ENCODE measurements at regions not wholly inside any gene's neighbourhood (a gene's known extent, or its start where the extent isn't known, plus 50 kb on each side); places are given as distances from the start of the nearest gene placed in this dataset.

- H4K20me1 ChIP-seq (ENCODE audit: control insufficient read depth, insufficient read depth, insufficient read length): no peaks in the 10 kb centered on the region
- H3K4ac ChIP-seq (ENCODE audit: low read depth, low read length): no peak overlapping the region
- H2BK120ac ChIP-seq (ENCODE audit: low read depth, low read length, poor library complexity, severe bottlenecking): no peak overlapping the region
- Mint-ChIP-seq H3K9me3 (no peaks in the 10 kb centered on the region), H3K4me1 (no peaks in the 10 kb centered on the region), H3K36me3 (ENCODE audit: insufficient read depth in 1 of 3, low read depth in 3 of 3) (no peaks in the 10 kb centered on the region), H3K4me3 (no peak overlapping the region), H3K27ac (no peak overlapping the region), H3K27me3 (ENCODE audit: low read depth) (no peaks in the 10 kb centered on the region)
- no peak overlapping the region for H3K27ac ChIP-seq (ENCODE audit: insufficient read length, low read depth, low read length)
- H2BK5ac ChIP-seq (ENCODE audit: insufficient read length, low read length): no peak overlapping the region
- no peaks in the 10 kb centered on the region for H3K23me2 ChIP-seq (ENCODE audit: insufficient read length, low read depth, low read length, poor library complexity, severe bottlenecking)
- H2AFZ ChIP-seq (ENCODE audit: low read length): no peak overlapping the region
- H4K91ac ChIP-seq (ENCODE audit: insufficient read length, low read depth, low read length): no peak overlapping the region
- no peak overlapping the region for H3K23ac ChIP-seq (ENCODE audit: insufficient read length, low read depth, low read length)
- no CpG with 5 or more reads among the region's 5 CpGs for WGBS (ENCODE audit: extremely low coverage, insufficient read length, low lambda C conversion rate)
- H3K4me1 ChIP-seq (ENCODE audit: insufficient read depth, low read length): no peaks in the 10 kb centered on the region
- no peak overlapping the region for H3K14ac ChIP-seq (ENCODE audit: insufficient read depth, low read length)
- TF ChIP-seq CTCF (conservative IDR thresholded peaks at IDR 0.05): no peak
- no peak overlapping the region for H4K8ac ChIP-seq (replicated peaks; ENCODE audit: insufficient read length, low read depth, low read length)
- H2BK20ac ChIP-seq (ENCODE audit: low read depth, low read length, poor library complexity, severe bottlenecking): no peak overlapping the region
- no peak overlapping the region for H3K4me2 ChIP-seq (ENCODE audit: insufficient read depth, insufficient read length, low read length)
- H3K79me1 ChIP-seq (ENCODE audit: insufficient read depth, low read depth, low read length, poor library complexity, severe bottlenecking): no peaks in the 10 kb centered on the region
- H4K5ac ChIP-seq (ENCODE audit: insufficient read length, low read depth, low read length): no peak overlapping the region
- H2BK15ac ChIP-seq (ENCODE audit: low read depth, low read length): no peak overlapping the region
- H2BK12ac ChIP-seq (ENCODE audit: insufficient read length, low read depth, low read length): no peak overlapping the region
- no peak overlapping the region for H3K18ac ChIP-seq (ENCODE audit: insufficient read length, low read depth, low read length)
- no peaks in the 10 kb centered on the region for H3K27me3 ChIP-seq (ENCODE audit: insufficient read depth, low read length)
- H3K9ac ChIP-seq (ENCODE audit: extremely low read depth, insufficient read length, low read length): no peak overlapping the region
- H3K79me2 ChIP-seq (ENCODE audit: insufficient read depth, low read length): no peaks in the 10 kb centered on the region
- H2AK5ac ChIP-seq (ENCODE audit: insufficient read length, low read length): no peak overlapping the region
- no peak overlapping the region for H3K56ac ChIP-seq (ENCODE audit: insufficient read length, low read depth, low read length)
- H3K9me3 ChIP-seq (ENCODE audit: control insufficient read depth, low read depth, low read length): no peaks in the 10 kb centered on the region
- DNase-seq: no peak
- H3T11ph ChIP-seq (ENCODE audit: low read length): no peak overlapping the region
Measured at GRCh38 chr12:126464153-126464552, 1398.9 kb downstream of the AACS start.

Measured in H9 (cell line).